CD14-positive monocyte (primary cell): ENCODE measurements at regions not wholly inside any gene's neighbourhood (a gene's known extent, or its start where the extent isn't known, plus 50 kb on each side); places are given as distances from the start of the nearest gene placed in this dataset.

Experiments
- DNase-seq, 3 donors: peaks; one replicate each; pipeline ENCODE4 v3.0.0-alpha.2; 2011 to 2022
- H2AFZ ChIP-seq: 2 replicates; pipeline ENCODE4 v1.6.0; 2012; ENCODE audit warnings: mild to moderate bottlenecking, low read depth, low read length, inconsistent platforms; ENCODE audit not compliant: insufficient read depth, poor library complexity, severe bottlenecking
- H3K27ac ChIP-seq, 2 donors: 1 replicate in 1 of 2; 2 replicates in 1 of 2; pipeline ENCODE4 v1.5.1; 2012 to 2013; ENCODE audit warnings: low read length in 2 of 2, control low read depth in 1 of 2, inconsistent platforms in 1 of 2, low read depth in 1 of 2, mild to moderate bottlenecking in 1 of 2
- H3K27me3 ChIP-seq, 2 donors: one replicate each; pipeline versions ENCODE4 v1.6.0 to v1.6.1; 2011 to 2013; ENCODE audit warnings: low read length in 2 of 2; ENCODE audit not compliant: control insufficient read depth in 2 of 2, insufficient read depth in 2 of 2
- H3K36me3 ChIP-seq, 2 donors: replicated peaks in 1 of 2; 1 replicate in 1 of 2; 2 replicates in 1 of 2; pipeline versions ENCODE4 v1.5.1 to v1.6.1; 2012 to 2013; ENCODE audit warnings: low read length in 2 of 2, control low read depth in 1 of 2, inconsistent platforms in 1 of 2, mild to moderate bottlenecking in 1 of 2; ENCODE audit not compliant: insufficient read depth in 2 of 2, control insufficient read depth in 1 of 2
- H3K4me1 ChIP-seq, 2 donors: 1 replicate in 1 of 2; 2 replicates in 1 of 2; pipeline versions ENCODE4 v1.5.1 to v1.6.1; 2012 to 2013; ENCODE audit warnings: low read length in 2 of 2, control low read depth in 1 of 2, inconsistent platforms in 1 of 2, mild to moderate bottlenecking in 1 of 2, moderate library complexity in 1 of 2; ENCODE audit not compliant: insufficient read depth in 2 of 2, control insufficient read depth in 1 of 2
- H3K4me2 ChIP-seq: replicated peaks from 2 replicates; pipeline ENCODE3; 2012; ENCODE audit warnings: low read length, moderate library complexity, mild to moderate bottlenecking; ENCODE audit not compliant: poor library complexity, severe bottlenecking; ENCODE audit errors: extremely low read depth
- H3K4me3 ChIP-seq, 3 experiments: fragments of 200-600 bp in 1 of 3; sonication (generic) in 1 of 3; replicated peaks in 1 of 3; 1 replicate in 2 of 3; 2 replicates in 1 of 3; pipeline ENCODE4 v1.5.1; 2011 to 2013; ENCODE audit warnings: low read length in 3 of 3, mild to moderate bottlenecking in 3 of 3, control low read depth in 2 of 3, low read depth in 2 of 3, inconsistent platforms in 1 of 3, moderate library complexity in 1 of 3
- H3K79me2 ChIP-seq: 2 replicates; pipeline ENCODE4 v1.6.0; 2012; ENCODE audit warnings: mild to moderate bottlenecking, control low read depth, inconsistent platforms, low read length, moderate library complexity; ENCODE audit not compliant: insufficient read depth
- H3K9ac ChIP-seq: 2 replicates; pipeline ENCODE4 v1.6.0; 2017; ENCODE audit warnings: low read length, mild to moderate bottlenecking; ENCODE audit not compliant: insufficient read depth, poor library complexity, severe bottlenecking
- H3K9me3 ChIP-seq, 2 donors: replicated peaks in 1 of 2; 1 replicate in 1 of 2; 2 replicates in 1 of 2; pipeline versions ENCODE4 v1.5.1 to v1.6.1; 2012 to 2013; ENCODE audit warnings: low read length in 2 of 2, control low read depth in 1 of 2; ENCODE audit not compliant: control insufficient read depth in 1 of 2, insufficient read depth in 1 of 2
- H4K20me1 ChIP-seq: 2 replicates; pipeline ENCODE4 v1.6.0; 2012; ENCODE audit warnings: mild to moderate bottlenecking, low read length, control low read depth, moderate library complexity; ENCODE audit not compliant: insufficient read depth
- H3K27ac Mint-ChIP-seq, 7 donors: one replicate each; pipeline ENCODE4 v1.8.0; 2020; ENCODE audit warnings: mild to moderate bottlenecking in 7 of 7, mixed read lengths in 7 of 7, moderate library complexity in 6 of 7, inconsistent platforms in 2 of 7
- H3K27me3 Mint-ChIP-seq, 3 donors: one replicate each; pipeline ENCODE4 v1.8.0; 2021 to 2022; ENCODE audit warnings: low read depth in 3 of 3, mild to moderate bottlenecking in 3 of 3, mixed read lengths in 3 of 3, moderate library complexity in 3 of 3, inconsistent platforms in 1 of 3
- H3K36me3 Mint-ChIP-seq, 2 donors: one replicate each; pipeline ENCODE4 v1.8.0; 2020; ENCODE audit warnings: mixed read lengths in 2 of 2, inconsistent platforms in 1 of 2, mild to moderate bottlenecking in 1 of 2
- H3K4me1 Mint-ChIP-seq: one replicate; pipeline ENCODE4 v1.8.0; 2020; ENCODE audit warnings: mild to moderate bottlenecking, mixed read lengths
- H3K4me3 Mint-ChIP-seq, 2 donors: one replicate each; pipeline ENCODE4 v1.8.0; 2020; ENCODE audit warnings: mild to moderate bottlenecking in 2 of 2, mixed read lengths in 2 of 2, moderate library complexity in 1 of 2
- H3K9me3 Mint-ChIP-seq, 7 donors: one replicate each; pipeline ENCODE4 v1.8.0; 2020 to 2022; ENCODE audit warnings: mixed read lengths in 7 of 7, mild to moderate bottlenecking in 6 of 7, moderate library complexity in 6 of 7, inconsistent platforms in 2 of 7
- WGBS: methylation state at CpG from one replicate; pipeline ENCODE4 v1.1.5; 2013; ENCODE audit warnings: missing lambda C conversion rate; ENCODE audit not compliant: insufficient coverage; 5-methylcytosine and 5-hydroxymethylcytosine counted together
- intact Hi-C, 2 donors: fragments of 100-400 bp; cut with micrococcal nuclease; formaldehyde crosslinking; loops; one replicate each; pipeline versions ENCODE4 v1.15.0 to v1.15.1; 2023
- TF ChIP-seq, protein P1 (sequence below): fragments of 200-600 bp; IDR thresholded peaks from one replicate; pipeline ENCODE4 v1.8.0; 2022; ENCODE audit warnings: antibody characterized with exemption, mild to moderate bottlenecking

- 83% methylated on average over 1 of the region's 5 CpGs for WGBS
- intact Hi-C loops: no loop called here
- no peak overlapping the region for H3K9ac ChIP-seq
- no peaks in the 10 kb centered on the region for H3K27me3 ChIP-seq
- Mint-ChIP-seq H3K9me3 (peaks cover 0 to 2% (median 0%) of the 10 kb centered on the region in 7 donors), H3K4me3 (no peak overlapping the region), H3K36me3 (no peaks in the 10 kb centered on the region), H3K27ac (no peak overlapping the region), H3K27me3 (peaks cover 0 to 3% (median 2%) of the 10 kb centered on the region in 3 donors), H3K4me1 (no peaks in the 10 kb centered on the region)
- H4K20me1 ChIP-seq: no peaks in the 10 kb centered on the region
- TF ChIP-seq, protein P1, sequence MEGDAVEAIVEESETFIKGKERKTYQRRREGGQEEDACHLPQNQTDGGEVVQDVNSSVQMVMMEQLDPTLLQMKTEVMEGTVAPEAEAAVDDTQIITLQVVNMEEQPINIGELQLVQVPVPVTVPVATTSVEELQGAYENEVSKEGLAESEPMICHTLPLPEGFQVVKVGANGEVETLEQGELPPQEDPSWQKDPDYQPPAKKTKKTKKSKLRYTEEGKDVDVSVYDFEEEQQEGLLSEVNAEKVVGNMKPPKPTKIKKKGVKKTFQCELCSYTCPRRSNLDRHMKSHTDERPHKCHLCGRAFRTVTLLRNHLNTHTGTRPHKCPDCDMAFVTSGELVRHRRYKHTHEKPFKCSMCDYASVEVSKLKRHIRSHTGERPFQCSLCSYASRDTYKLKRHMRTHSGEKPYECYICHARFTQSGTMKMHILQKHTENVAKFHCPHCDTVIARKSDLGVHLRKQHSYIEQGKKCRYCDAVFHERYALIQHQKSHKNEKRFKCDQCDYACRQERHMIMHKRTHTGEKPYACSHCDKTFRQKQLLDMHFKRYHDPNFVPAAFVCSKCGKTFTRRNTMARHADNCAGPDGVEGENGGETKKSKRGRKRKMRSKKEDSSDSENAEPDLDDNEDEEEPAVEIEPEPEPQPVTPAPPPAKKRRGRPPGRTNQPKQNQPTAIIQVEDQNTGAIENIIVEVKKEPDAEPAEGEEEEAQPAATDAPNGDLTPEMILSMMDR: no peak
- no peak overlapping the region for H3K4me3 ChIP-seq
- H3K79me2 ChIP-seq: no peaks in the 10 kb centered on the region
- no peaks in the 10 kb centered on the region for H3K36me3 ChIP-seq
- H3K9me3 ChIP-seq: no peaks in the 10 kb centered on the region
- H3K27ac ChIP-seq: no peak overlapping the region
- no peak overlapping the region for H2AFZ ChIP-seq
- no peak for DNase-seq
- H3K4me1 ChIP-seq: no peaks in the 10 kb centered on the region
- no peak overlapping the region for H3K4me2 ChIP-seq
Measured at GRCh38 chr14:98146416-98146815, 1125.6 kb downstream of the BCL11B start.

DNA sequence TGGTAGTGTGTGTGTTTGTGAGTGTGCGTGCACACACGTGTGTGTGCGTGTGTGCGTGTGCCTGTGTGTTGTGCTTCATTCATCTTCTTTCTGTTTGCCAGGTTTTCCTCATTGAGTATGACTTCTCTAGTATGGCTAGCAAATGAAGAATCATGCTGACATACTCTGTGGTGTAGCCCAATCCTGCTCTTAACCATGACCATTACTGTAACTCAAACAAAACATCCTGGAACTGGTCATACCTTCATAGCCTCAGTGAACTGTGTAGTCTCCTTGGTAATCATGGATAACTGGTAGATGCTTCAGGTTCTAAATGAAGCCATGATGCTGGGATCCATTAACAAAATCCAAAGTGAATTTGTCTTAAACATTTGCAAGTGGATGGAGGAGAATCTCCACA lies 1117.7 kb downstream of the BCL11B start:
- Mint-ChIP-seq H3K36me3 (no peaks in the 10 kb centered on the region), H3K27ac (no peak overlapping the region), H3K4me3 (no peak overlapping the region), H3K4me1 (no peaks in the 10 kb centered on the region), H3K9me3 (peaks cover 0 to 4% (median 0%) of the 10 kb centered on the region in 7 donors), H3K27me3 (peaks cover 0 to 2% (median 0%) of the 10 kb centered on the region in 3 donors)
- no peaks in the 10 kb centered on the region for H3K79me2 ChIP-seq
- no peak overlapping the region for H3K9ac ChIP-seq
- H3K9me3 ChIP-seq: no peaks in the 10 kb centered on the region
- no peak overlapping the region for H3K27ac ChIP-seq
- H2AFZ ChIP-seq: no peak overlapping the region
- H3K36me3 ChIP-seq: no peaks in the 10 kb centered on the region
- 90% methylated on average over 3 of the region's 4 CpGs for WGBS
- no peaks in the 10 kb centered on the region for H3K4me1 ChIP-seq
- TF ChIP-seq, protein P1: no peak
- H3K4me2 ChIP-seq: no peak overlapping the region
- H4K20me1 ChIP-seq: no peaks in the 10 kb centered on the region
- no peaks in the 10 kb centered on the region for H3K27me3 ChIP-seq
- H3K4me3 ChIP-seq: no peak overlapping the region
- no peak for DNase-seq
- intact Hi-C loops: no loop called here
